HL-60 (cell line): ENCODE measurements at regions not wholly inside any gene's neighbourhood (a gene's known extent, or its start where the extent isn't known, plus 50 kb on each side); places are given as distances from the start of the nearest gene placed in this dataset.

Experiments used
- GABPA ChIP-seq: IDR thresholded peaks from 2 replicates; pipeline ENCODE4 v1.6.1; 2012; ENCODE audit warnings: low read depth
- POLR2AphosphoS5 ChIP-seq: IDR thresholded peaks from 2 replicates; pipeline ENCODE4 v1.6.1; 2012; ENCODE audit warnings: low read depth
- TF ChIP-seq, protein P1 (sequence below): IDR thresholded peaks from one replicate; pipeline ENCODE4 v1.5.1; 2011; ENCODE audit warnings: low read length, control low read depth, inconsistent platforms; ENCODE audit not compliant: insufficient read depth
- TF ChIP-seq, protein P2 (sequence below): IDR thresholded peaks from 2 replicates; pipeline ENCODE4 v1.6.1; 2012; ENCODE audit warnings: low read depth; ENCODE audit not compliant: insufficient replicate concordance

DNA sequence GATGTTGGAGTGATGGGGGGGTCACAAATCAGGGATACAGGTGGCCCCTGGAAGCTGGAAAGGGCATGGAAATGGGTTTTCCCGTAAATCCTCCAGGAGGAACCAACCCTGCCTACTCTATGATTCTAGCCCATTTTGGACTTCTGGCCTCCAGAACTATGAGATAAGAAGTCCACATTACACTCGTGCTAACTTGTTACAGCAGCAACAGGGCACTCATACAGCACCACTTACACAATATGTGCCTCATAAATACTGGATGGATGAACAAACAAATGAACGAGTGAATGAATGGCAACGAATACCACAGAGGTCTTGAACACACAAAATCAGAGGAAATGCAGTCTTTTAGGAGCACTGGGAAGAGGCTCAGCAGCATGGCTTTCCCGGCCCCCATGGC is 531.3 kb downstream of the NPHP4 start:
- TF ChIP-seq, protein P1, sequence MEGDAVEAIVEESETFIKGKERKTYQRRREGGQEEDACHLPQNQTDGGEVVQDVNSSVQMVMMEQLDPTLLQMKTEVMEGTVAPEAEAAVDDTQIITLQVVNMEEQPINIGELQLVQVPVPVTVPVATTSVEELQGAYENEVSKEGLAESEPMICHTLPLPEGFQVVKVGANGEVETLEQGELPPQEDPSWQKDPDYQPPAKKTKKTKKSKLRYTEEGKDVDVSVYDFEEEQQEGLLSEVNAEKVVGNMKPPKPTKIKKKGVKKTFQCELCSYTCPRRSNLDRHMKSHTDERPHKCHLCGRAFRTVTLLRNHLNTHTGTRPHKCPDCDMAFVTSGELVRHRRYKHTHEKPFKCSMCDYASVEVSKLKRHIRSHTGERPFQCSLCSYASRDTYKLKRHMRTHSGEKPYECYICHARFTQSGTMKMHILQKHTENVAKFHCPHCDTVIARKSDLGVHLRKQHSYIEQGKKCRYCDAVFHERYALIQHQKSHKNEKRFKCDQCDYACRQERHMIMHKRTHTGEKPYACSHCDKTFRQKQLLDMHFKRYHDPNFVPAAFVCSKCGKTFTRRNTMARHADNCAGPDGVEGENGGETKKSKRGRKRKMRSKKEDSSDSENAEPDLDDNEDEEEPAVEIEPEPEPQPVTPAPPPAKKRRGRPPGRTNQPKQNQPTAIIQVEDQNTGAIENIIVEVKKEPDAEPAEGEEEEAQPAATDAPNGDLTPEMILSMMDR, result no peak
- no peak for TF ChIP-seq POLR2AphosphoS5
- TF ChIP-seq, protein P2, sequence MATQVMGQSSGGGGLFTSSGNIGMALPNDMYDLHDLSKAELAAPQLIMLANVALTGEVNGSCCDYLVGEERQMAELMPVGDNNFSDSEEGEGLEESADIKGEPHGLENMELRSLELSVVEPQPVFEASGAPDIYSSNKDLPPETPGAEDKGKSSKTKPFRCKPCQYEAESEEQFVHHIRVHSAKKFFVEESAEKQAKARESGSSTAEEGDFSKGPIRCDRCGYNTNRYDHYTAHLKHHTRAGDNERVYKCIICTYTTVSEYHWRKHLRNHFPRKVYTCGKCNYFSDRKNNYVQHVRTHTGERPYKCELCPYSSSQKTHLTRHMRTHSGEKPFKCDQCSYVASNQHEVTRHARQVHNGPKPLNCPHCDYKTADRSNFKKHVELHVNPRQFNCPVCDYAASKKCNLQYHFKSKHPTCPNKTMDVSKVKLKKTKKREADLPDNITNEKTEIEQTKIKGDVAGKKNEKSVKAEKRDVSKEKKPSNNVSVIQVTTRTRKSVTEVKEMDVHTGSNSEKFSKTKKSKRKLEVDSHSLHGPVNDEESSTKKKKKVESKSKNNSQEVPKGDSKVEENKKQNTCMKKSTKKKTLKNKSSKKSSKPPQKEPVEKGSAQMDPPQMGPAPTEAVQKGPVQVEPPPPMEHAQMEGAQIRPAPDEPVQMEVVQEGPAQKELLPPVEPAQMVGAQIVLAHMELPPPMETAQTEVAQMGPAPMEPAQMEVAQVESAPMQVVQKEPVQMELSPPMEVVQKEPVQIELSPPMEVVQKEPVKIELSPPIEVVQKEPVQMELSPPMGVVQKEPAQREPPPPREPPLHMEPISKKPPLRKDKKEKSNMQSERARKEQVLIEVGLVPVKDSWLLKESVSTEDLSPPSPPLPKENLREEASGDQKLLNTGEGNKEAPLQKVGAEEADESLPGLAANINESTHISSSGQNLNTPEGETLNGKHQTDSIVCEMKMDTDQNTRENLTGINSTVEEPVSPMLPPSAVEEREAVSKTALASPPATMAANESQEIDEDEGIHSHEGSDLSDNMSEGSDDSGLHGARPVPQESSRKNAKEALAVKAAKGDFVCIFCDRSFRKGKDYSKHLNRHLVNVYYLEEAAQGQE, result no peak
- TF ChIP-seq GABPA, result no peak
